ENCODE measurements at regions not wholly inside any gene's neighbourhood (a gene's known extent, or its start where the extent isn't known, plus 50 kb on each side); places are given as distances from the start of the nearest gene placed in this dataset.

GRCh38 chr6:126913651-126914050 is 204.8 kb upstream of the RSPO3 start:
- Histone ChIP-seq H3K4me3 (no peak overlapping the region), H3K9ac (no peak overlapping the region), H3K4me2 (no peak overlapping the region), H3K4me1 (no peaks in the 10 kb centered on the region), H3K27me3 (no peaks in the 10 kb centered on the region), H4K20me1 (ENCODE audit: low read depth) (no peaks in the 10 kb centered on the region), H3K36me3 (no peaks in the 10 kb centered on the region), H3F3A (ENCODE audit: low read depth) (no peaks in the 10 kb centered on the region), H3K9me3 (ENCODE audit: low read depth) (no peaks in the 10 kb centered on the region), H3K27ac (no peak overlapping the region), H2AFZ (replicated peaks) (no peak overlapping the region), H3K79me2 (ENCODE audit: low read depth) (no peaks in the 10 kb centered on the region)
- H3K27ac Mint-ChIP-seq = no peak overlapping the region
- TF ChIP-seq EZH2 (IDR thresholded peaks at IDR 0.05) (no peak), EZH2phosphoT487 (IDR thresholded peaks at IDR 0.05) (no peak), CTCF (IDR thresholded peaks at IDR 0.05) (no peak)
- H3K4me1 Mint-ChIP-seq = no peaks in the 10 kb centered on the region
- no peaks in the 10 kb centered on the region for H3K9me3 Mint-ChIP-seq
- no peaks in the 10 kb centered on the region for H3K27me3 Mint-ChIP-seq (ENCODE audit: insufficient read depth, low read depth)
- DNase-seq (ENCODE audit: low spot score) = no peak
- no peak overlapping the region for H3K4me3 Mint-ChIP-seq
- no peaks in the 10 kb centered on the region for H3K36me3 Mint-ChIP-seq

DNA sequence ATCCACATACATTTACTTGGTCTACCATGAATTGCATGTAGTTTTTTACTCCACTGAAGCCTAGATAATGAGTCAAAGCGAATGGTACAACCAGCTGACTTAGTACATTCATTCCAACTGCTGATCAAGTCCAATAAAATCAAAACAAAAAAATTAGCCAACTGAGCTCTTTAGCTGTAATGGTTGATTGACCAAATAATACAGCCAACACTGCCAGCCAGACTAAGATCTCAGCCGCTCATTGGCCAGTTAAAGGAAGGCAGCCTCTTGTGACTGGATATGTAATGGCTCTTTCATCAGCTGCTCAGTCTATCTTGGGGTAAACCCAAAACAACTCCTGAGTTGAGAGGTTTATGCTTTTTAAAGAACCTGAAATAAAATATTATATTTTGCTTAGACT is 204.3 kb upstream of the RSPO3 start:
- no peaks in the 10 kb centered on the region for H4K20me1 ChIP-seq (ENCODE audit: low read depth)
- Mint-ChIP-seq H3K4me1 (no peaks in the 10 kb centered on the region), H3K9me3 (no peaks in the 10 kb centered on the region), H3K27ac (no peak overlapping the region), H3K27me3 (ENCODE audit: insufficient read depth, low read depth) (no peaks in the 10 kb centered on the region), H3K36me3 (no peaks in the 10 kb centered on the region), H3K4me3 (no peak overlapping the region)
- H3K4me2 ChIP-seq = no peak overlapping the region
- no peaks in the 10 kb centered on the region for H3K9me3 ChIP-seq (ENCODE audit: low read depth)
- no peaks in the 10 kb centered on the region for H3K79me2 ChIP-seq (ENCODE audit: low read depth)
- no peak overlapping the region for H3K9ac ChIP-seq
- DNase-seq (ENCODE audit: low spot score) = no peak
- no peaks in the 10 kb centered on the region for H3F3A ChIP-seq (ENCODE audit: low read depth)
- H3K4me1 ChIP-seq = no peaks in the 10 kb centered on the region
- H2AFZ ChIP-seq (replicated peaks) = peak overlapping the region; percentile 14
- H3K27ac ChIP-seq = no peak overlapping the region
- H3K27me3 ChIP-seq = no peaks in the 10 kb centered on the region
- no peak for TF ChIP-seq CTCF (IDR thresholded peaks at IDR 0.05)
- TF ChIP-seq EZH2phosphoT487 (IDR thresholded peaks at IDR 0.05) = no peak
- TF ChIP-seq EZH2 (IDR thresholded peaks at IDR 0.05) = no peak
- H3K4me3 ChIP-seq = no peak overlapping the region
- no peaks in the 10 kb centered on the region for H3K36me3 ChIP-seq

DNA sequence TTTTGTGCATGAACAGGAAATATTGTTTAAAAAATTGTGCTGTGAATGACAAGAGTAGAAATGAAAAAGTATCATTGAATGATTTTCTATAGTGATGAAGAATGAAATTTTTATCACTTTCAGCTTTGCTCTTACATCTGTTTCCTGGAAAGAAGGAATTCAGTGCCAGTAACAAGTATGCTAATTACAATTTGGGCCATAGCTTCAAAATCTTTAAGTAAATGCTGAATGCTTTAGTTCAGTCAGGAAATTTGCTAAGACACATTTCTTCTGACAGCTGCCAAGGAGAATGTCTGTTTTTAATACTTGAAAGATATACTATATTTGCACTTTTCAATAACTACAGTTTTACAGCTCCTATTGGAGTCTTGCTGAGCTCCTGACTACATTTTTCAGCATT is 203.7 kb upstream of the RSPO3 start:
- no peak overlapping the region for H3K4me3 ChIP-seq
- H3K4me1 ChIP-seq = no peaks in the 10 kb centered on the region
- H3K9ac ChIP-seq = no peak overlapping the region
- H3K27ac ChIP-seq = no peak overlapping the region
- Mint-ChIP-seq H3K9me3 (no peaks in the 10 kb centered on the region), H3K27me3 (ENCODE audit: insufficient read depth, low read depth) (no peaks in the 10 kb centered on the region), H3K4me1 (no peaks in the 10 kb centered on the region), H3K27ac (no peak overlapping the region), H3K4me3 (no peak overlapping the region), H3K36me3 (no peaks in the 10 kb centered on the region)
- H3K9me3 ChIP-seq (ENCODE audit: low read depth) = no peaks in the 10 kb centered on the region
- H3K36me3 ChIP-seq = no peaks in the 10 kb centered on the region
- no peaks in the 10 kb centered on the region for H3K27me3 ChIP-seq
- no peak for TF ChIP-seq EZH2phosphoT487 (IDR thresholded peaks at IDR 0.05)
- TF ChIP-seq CTCF (IDR thresholded peaks at IDR 0.05) = no peak
- TF ChIP-seq EZH2 (IDR thresholded peaks at IDR 0.05) = no peak
- no peaks in the 10 kb centered on the region for H4K20me1 ChIP-seq (ENCODE audit: low read depth)
- no peaks in the 10 kb centered on the region for H3F3A ChIP-seq (ENCODE audit: low read depth)
- no peak overlapping the region for H2AFZ ChIP-seq (replicated peaks)
- no peaks in the 10 kb centered on the region for H3K79me2 ChIP-seq (ENCODE audit: low read depth)
- no peak overlapping the region for H3K4me2 ChIP-seq
- no peak for DNase-seq (ENCODE audit: low spot score)

DNA sequence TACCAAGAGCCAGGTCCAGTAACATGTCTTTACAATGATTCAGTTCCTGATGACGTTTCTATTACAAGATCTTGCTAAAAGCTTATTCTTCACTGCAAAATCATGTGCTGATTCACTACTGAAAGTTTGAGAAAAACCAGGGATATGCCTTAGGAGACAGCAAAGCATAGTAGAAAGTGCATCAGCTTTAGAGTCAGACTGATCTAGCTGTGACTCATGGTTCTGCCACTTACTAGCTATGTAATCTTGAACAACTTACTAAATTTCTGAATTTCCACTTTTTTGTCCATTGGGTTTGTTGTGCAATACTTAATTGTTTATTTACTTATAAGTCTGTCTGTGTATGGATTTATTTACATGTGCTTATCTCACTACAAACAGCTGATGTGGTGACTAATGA is 198.5 kb upstream of the RSPO3 start:
- Mint-ChIP-seq H3K4me3 (no peak overlapping the region), H3K9me3 (no peaks in the 10 kb centered on the region), H3K36me3 (no peaks in the 10 kb centered on the region), H3K27me3 (ENCODE audit: insufficient read depth, low read depth) (no peaks in the 10 kb centered on the region), H3K4me1 (peaks cover 5% of the 10 kb centered on the region), H3K27ac (no peak overlapping the region)
- H4K20me1 ChIP-seq (ENCODE audit: low read depth) = no peaks in the 10 kb centered on the region
- H3K4me2 ChIP-seq = no peak overlapping the region
- H3K27me3 ChIP-seq = no peaks in the 10 kb centered on the region
- no peak overlapping the region for H3K27ac ChIP-seq
- no peaks in the 10 kb centered on the region for H3F3A ChIP-seq (ENCODE audit: low read depth)
- no peaks in the 10 kb centered on the region for H3K36me3 ChIP-seq
- H3K9me3 ChIP-seq (ENCODE audit: low read depth) = no peaks in the 10 kb centered on the region
- H2AFZ ChIP-seq (replicated peaks) = no peak overlapping the region
- H3K9ac ChIP-seq = no peak overlapping the region
- no peak overlapping the region for H3K4me3 ChIP-seq
- H3K4me1 ChIP-seq = no peaks in the 10 kb centered on the region
- H3K79me2 ChIP-seq (ENCODE audit: low read depth) = no peaks in the 10 kb centered on the region
- DNase-seq (ENCODE audit: low spot score) = no peak
- TF ChIP-seq EZH2phosphoT487 (IDR thresholded peaks at IDR 0.05) (no peak), EZH2 (IDR thresholded peaks at IDR 0.05) (no peak), CTCF (IDR thresholded peaks at IDR 0.05) (no peak)

All from neural progenitor cell (in vitro differentiated cells).